ENCODE measurements at regions not wholly inside any gene's neighbourhood (a gene's known extent, or its start where the extent isn't known, plus 50 kb on each side); places are given as distances from the start of the nearest gene placed in this dataset.

DNA sequence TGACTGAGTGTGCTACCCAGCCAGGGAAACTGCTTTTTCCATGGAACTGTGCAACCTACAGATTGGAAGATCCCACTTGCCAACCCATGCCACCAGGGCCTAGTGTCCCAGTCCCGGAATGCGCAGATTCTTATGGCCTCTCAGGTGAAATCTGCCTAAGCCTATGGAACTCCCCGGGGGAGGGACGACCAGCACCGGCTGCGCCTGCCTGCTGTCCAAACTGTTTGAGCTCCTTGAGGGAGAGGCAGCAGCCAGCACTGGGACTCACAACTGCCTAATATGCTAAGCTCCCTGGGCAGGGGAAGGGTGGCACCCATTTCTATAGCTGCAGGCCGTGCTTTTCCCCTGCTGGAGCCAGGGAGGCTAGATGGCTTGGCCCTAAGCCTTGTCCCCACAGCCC, 92.5 kb upstream of the GZMB start:
- ChIA-PET CTCF (ENCODE audit: low intra/inter-chr PET ratio, low total read pairs) (no interaction called here), POLR2A (no interaction called here)
- no TSS peak for BruUV-seq (replicated peaks)
- no peaks in the 10 kb centered on the region for H4K20me1 ChIP-seq (ENCODE audit: insufficient read depth, low read length)
- no peaks in the 10 kb centered on the region for H3K79me2 ChIP-seq (ENCODE audit: insufficient read depth, low read length)
- in situ Hi-C loops (cut with HindIII; ENCODE audit: extremely low pct_ligation_motif_present, low pct_unique_long_range_greater_than_20kb), result no loop called here
- no peak overlapping the region for H3K9ac ChIP-seq (ENCODE audit: insufficient read depth, low read depth, low read length)
- H3K27me3 ChIP-seq (ENCODE audit: control insufficient read depth in 1 of 2, insufficient read depth in 2 of 2, low read length in 2 of 2), result no peaks in the 10 kb centered on the region
- H3K4me1 ChIP-seq (ENCODE audit: insufficient read depth, low read length), result no peaks in the 10 kb centered on the region
- TF ChIP-seq KLF16 (CRISPR knock-in tag; IDR thresholded peaks at IDR 0.05), result 0 out of 4 replicates have a peak, but pooled peaks of 1 of the 2 experiments have one; percentile 43
- TF ChIP-seq, protein P1, sequence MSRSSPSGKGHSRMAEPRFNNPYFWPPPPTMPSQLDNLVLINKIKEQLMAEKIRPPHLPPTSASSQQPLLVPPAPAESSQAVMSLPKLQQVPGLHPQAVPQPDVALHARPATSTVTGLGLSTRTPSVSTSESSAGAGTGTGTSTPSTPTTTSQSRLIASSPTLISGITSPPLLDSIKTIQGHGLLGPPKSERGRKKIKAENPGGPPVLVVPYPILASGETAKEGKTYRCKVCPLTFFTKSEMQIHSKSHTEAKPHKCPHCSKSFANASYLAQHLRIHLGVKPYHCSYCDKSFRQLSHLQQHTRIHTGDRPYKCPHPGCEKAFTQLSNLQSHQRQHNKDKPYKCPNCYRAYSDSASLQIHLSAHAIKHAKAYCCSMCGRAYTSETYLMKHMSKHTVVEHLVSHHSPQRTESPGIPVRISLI (CRISPR knock-in tag; IDR thresholded peaks at IDR 0.05; ENCODE audit: borderline replicate concordance), result 0 out of 2 replicates have a peak, but pooled peaks have one; percentile 20
- TF ChIP-seq HMG20B (CRISPR knock-in tag; conservative IDR thresholded peaks at IDR 0.05), result no peak
- TF ChIP-seq, protein P2, sequence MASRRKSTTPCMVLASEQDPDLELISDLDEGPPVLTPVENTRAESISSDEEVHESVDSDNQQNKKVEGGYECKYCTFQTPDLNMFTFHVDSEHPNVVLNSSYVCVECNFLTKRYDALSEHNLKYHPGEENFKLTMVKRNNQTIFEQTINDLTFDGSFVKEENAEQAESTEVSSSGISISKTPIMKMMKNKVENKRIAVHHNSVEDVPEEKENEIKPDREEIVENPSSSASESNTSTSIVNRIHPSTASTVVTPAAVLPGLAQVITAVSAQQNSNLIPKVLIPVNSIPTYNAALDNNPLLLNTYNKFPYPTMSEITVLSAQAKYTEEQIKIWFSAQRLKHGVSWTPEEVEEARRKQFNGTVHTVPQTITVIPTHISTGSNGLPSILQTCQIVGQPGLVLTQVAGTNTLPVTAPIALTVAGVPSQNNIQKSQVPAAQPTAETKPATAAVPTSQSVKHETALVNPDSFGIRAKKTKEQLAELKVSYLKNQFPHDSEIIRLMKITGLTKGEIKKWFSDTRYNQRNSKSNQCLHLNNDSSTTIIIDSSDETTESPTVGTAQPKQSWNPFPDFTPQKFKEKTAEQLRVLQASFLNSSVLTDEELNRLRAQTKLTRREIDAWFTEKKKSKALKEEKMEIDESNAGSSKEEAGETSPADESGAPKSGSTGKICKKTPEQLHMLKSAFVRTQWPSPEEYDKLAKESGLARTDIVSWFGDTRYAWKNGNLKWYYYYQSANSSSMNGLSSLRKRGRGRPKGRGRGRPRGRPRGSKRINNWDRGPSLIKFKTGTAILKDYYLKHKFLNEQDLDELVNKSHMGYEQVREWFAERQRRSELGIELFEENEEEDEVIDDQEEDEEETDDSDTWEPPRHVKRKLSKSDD (CRISPR knock-in tag; IDR thresholded peaks at IDR 0.05; ENCODE audit: low read depth), result no peak
- TF ChIP-seq ZNF446 (CRISPR knock-in tag; IDR thresholded peaks at IDR 0.05), result no peak
- TF ChIP-seq, protein P3, sequence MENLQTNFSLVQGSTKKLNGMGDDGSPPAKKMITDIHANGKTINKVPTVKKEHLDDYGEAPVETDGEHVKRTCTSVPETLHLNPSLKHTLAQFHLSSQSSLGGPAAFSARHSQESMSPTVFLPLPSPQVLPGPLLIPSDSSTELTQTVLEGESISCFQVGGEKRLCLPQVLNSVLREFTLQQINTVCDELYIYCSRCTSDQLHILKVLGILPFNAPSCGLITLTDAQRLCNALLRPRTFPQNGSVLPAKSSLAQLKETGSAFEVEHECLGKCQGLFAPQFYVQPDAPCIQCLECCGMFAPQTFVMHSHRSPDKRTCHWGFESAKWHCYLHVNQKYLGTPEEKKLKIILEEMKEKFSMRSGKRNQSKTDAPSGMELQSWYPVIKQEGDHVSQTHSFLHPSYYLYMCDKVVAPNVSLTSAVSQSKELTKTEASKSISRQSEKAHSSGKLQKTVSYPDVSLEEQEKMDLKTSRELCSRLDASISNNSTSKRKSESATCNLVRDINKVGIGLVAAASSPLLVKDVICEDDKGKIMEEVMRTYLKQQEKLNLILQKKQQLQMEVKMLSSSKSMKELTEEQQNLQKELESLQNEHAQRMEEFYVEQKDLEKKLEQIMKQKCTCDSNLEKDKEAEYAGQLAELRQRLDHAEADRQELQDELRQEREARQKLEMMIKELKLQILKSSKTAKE (CRISPR knock-in tag; IDR thresholded peaks at IDR 0.05; ENCODE audit: borderline replicate concordance), result 0 out of 2 replicates have a peak, but pooled peaks have one; percentile 17
- ATAC-seq, result peak; percentile 28; the same call in 2 of the 3 replicates
- no peaks in the 10 kb centered on the region for H3K36me3 ChIP-seq (replicated peaks in 1 of 2; ENCODE audit: control insufficient read depth in 1 of 2, insufficient read depth in 2 of 2, low read length in 2 of 2)
- no peak for FAIRE-seq
- no peak overlapping the region for H3K4me2 ChIP-seq (ENCODE audit: low read depth, low read length)
- no peak overlapping the region for H2AFZ ChIP-seq (ENCODE audit: low read length)
- H3K27ac ChIP-seq (ENCODE audit: extremely low read length, insufficient read depth, low read length), result no peak overlapping the region
- no peaks in the 10 kb centered on the region for H3K9me3 ChIP-seq (ENCODE audit: low read length)
- no peak for DNase-seq (ENCODE audit: low spot score)
- no peak overlapping the region for H3K4me3 ChIP-seq (replicated peaks in 1 of 3; ENCODE audit: insufficient read depth in 1 of 3, low read depth in 2 of 3, low read length in 3 of 3)
- intact Hi-C loops (cut with micrococcal nuclease; ENCODE audit: unreplicated experiment), result no loop called here
- 74% methylated on average over 7 of the region's 7 CpGs for WGBS (ENCODE audit: low lambda C conversion rate)

All from HepG2 (cell line).